ENCODE measurements at regions not wholly inside any gene's neighbourhood (a gene's known extent, or its start where the extent isn't known, plus 50 kb on each side); places are given as distances from the start of the nearest gene placed in this dataset.
"Not testable (repeated sequence)": the region's sequence is repeated elsewhere in the genome, so short reads cannot be mapped to it uniquely, and the experiment has no call there.

GRCh38 chr7:132002343-132002968, 446.0 kb upstream of the PODXL start:
- peaks cover 0 to 5% (median 4%) of the 10 kb centered on the region in 5 donors for H3K4me1 ChIP-seq (ENCODE audit: control insufficient read depth in 5 of 5, insufficient read depth in 5 of 5, low read length in 5 of 5)
- no peaks in the 10 kb centered on the region for H3K36me3 ChIP-seq (ENCODE audit: control insufficient read depth in 5 of 5, insufficient read depth in 5 of 5, low read length in 5 of 5)
- no peak overlapping the region for H3K4me3 ChIP-seq (ENCODE audit: low read depth in 1 of 5, low read length in 5 of 5)
- no peak overlapping the region for H3K9ac ChIP-seq (ENCODE audit: low read length in 5 of 5)
- no peaks in the 10 kb centered on the region for H3K27me3 ChIP-seq (ENCODE audit: control insufficient read depth in 5 of 5, insufficient read depth in 4 of 5, low read length in 5 of 5)
- no peaks in the 10 kb centered on the region for H3K9me3 ChIP-seq (ENCODE audit: control insufficient read depth in 5 of 5, low read length in 5 of 5)
- no peak overlapping the region for H3K27ac ChIP-seq (ENCODE audit: low read depth, low read length)

DNA sequence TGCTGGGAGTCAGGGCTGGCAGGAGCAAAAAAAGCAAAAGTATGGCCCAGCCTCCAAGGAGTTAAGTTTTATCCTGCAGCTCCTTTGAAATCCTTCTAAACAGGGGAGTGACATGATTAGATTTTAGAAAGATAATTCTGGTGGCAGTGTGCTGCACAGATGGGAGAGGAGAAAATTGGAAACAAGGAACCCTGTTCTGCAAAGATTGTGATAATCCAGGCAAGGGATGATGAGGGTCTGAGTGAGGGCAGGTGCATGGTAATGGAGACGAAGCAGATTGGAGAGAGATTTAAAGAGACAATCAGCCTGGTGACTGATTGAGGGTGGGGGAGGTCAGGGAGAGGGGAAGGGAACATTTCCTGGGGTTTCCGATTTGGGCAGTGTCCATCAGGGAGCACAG, 444.7 kb upstream of the PODXL start:
- no peaks in the 10 kb centered on the region for H3K9me3 ChIP-seq (ENCODE audit: control insufficient read depth in 5 of 5, low read length in 5 of 5)
- H3K4me3 ChIP-seq (ENCODE audit: low read depth in 1 of 5, low read length in 5 of 5) = no peak overlapping the region
- peaks cover 0 to 5% (median 4%) of the 10 kb centered on the region in 5 donors for H3K4me1 ChIP-seq (ENCODE audit: control insufficient read depth in 5 of 5, insufficient read depth in 5 of 5, low read length in 5 of 5)
- H3K27ac ChIP-seq (ENCODE audit: low read depth, low read length) = no peak overlapping the region
- no peak overlapping the region for H3K9ac ChIP-seq (ENCODE audit: low read length in 5 of 5)
- H3K36me3 ChIP-seq (ENCODE audit: control insufficient read depth in 5 of 5, insufficient read depth in 5 of 5, low read length in 5 of 5) = no peaks in the 10 kb centered on the region
- no peaks in the 10 kb centered on the region for H3K27me3 ChIP-seq (ENCODE audit: control insufficient read depth in 5 of 5, insufficient read depth in 4 of 5, low read length in 5 of 5)

DNA sequence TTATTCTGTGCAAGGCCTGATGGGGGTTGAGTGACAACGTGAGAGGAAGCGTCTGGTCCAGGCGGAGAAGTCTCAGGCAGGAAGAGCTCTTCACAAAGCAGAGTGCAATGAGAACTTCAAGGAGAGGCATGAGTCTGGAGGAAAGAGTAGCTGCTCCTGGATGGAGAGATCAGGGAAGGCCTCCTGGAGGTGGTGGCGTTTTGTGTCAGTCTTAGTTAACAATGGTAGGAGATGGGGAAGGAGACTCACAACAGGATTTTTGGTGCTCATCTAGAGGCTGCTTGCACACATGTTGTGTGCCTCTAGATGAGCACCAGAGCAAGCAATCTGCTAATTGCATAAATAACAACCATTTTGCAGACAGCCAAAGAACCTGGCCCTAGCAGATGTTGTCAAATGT, 442.8 kb upstream of the PODXL start:
- Histone ChIP-seq H3K4me1 (ENCODE audit: control insufficient read depth in 5 of 5, insufficient read depth in 5 of 5, low read length in 5 of 5) (no peaks in the 10 kb centered on the region), H3K27me3 (ENCODE audit: control insufficient read depth in 5 of 5, insufficient read depth in 4 of 5, low read length in 5 of 5) (no peaks in the 10 kb centered on the region), H3K36me3 (ENCODE audit: control insufficient read depth in 5 of 5, insufficient read depth in 5 of 5, low read length in 5 of 5) (no peaks in the 10 kb centered on the region), H3K4me3 (ENCODE audit: low read depth in 1 of 5, low read length in 5 of 5) (no peak overlapping the region), H3K9ac (ENCODE audit: low read length in 5 of 5) (no peak overlapping the region), H3K9me3 (ENCODE audit: control insufficient read depth in 5 of 5, low read length in 5 of 5) (no peaks in the 10 kb centered on the region), H3K27ac (ENCODE audit: low read depth, low read length) (no peak overlapping the region)

DNA sequence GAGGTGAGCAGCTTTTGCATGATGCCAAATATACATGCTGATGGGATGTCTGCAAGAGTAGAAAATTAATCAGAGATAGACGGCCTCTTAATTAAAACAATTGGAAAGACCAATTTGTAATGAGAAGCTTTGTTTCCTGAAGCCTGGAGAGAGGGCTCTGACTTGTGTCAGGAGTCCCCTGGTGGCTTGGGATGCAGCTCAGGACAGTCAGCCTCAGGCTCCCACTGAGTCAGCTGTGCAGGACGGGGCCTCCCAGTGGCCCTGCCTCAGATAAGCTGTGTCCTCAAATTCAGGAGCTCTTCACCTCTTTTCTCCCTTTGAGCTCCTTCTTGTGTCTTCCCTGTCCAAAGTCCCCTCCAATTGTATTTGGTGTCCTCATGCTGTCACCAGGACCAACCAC, 438.9 kb upstream of the PODXL start:
- Histone ChIP-seq H3K9ac (ENCODE audit: low read length in 5 of 5) (no peak overlapping the region), H3K9me3 (ENCODE audit: control insufficient read depth in 5 of 5, low read length in 5 of 5) (no peaks in the 10 kb centered on the region), H3K4me1 (ENCODE audit: control insufficient read depth in 5 of 5, insufficient read depth in 5 of 5, low read length in 5 of 5) (no peaks in the 10 kb centered on the region), H3K4me3 (ENCODE audit: low read depth in 1 of 5, low read length in 5 of 5) (no peak overlapping the region), H3K27ac (ENCODE audit: low read depth, low read length) (no peak overlapping the region), H3K36me3 (ENCODE audit: control insufficient read depth in 5 of 5, insufficient read depth in 5 of 5, low read length in 5 of 5) (no peaks in the 10 kb centered on the region), H3K27me3 (ENCODE audit: control insufficient read depth in 5 of 5, insufficient read depth in 4 of 5, low read length in 5 of 5) (no peaks in the 10 kb centered on the region)

- not testable (repeated sequence) for H3K9me3 ChIP-seq (ENCODE audit: control insufficient read depth in 5 of 5, low read length in 5 of 5); H3K4me1 ChIP-seq (ENCODE audit: control insufficient read depth in 5 of 5, insufficient read depth in 5 of 5, low read length in 5 of 5); H3K9ac ChIP-seq (ENCODE audit: low read length in 5 of 5); H3K27ac ChIP-seq (ENCODE audit: low read depth, low read length); H3K4me3 ChIP-seq (ENCODE audit: low read depth in 1 of 5, low read length in 5 of 5); H3K27me3 ChIP-seq (ENCODE audit: control insufficient read depth in 5 of 5, insufficient read depth in 4 of 5, low read length in 5 of 5); H3K36me3 ChIP-seq (ENCODE audit: control insufficient read depth in 5 of 5, insufficient read depth in 5 of 5, low read length in 5 of 5)
Observed at GRCh38 chr7:131981069-131981468, 424.6 kb upstream of the PODXL start.

DNA sequence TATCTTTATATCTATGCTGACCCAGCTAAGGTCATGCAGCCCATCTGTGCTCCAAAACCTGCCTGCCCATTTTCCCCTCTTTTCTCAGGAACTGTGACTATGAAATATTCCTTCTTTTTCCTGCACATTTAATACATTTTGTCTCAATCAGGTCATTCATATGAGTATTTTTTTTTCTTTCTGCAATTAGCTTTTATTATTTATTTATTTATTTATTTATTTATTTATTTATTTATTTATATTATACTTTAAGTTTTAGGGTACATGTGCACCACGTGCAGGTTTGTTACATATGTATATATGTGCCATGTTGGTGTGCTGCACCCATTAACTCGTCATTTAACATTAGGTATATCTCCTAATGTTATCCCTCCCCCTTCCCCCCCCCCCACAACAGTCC, 421.7 kb upstream of the PODXL start:
- H3K27ac ChIP-seq (ENCODE audit: low read depth, low read length); H3K4me1 ChIP-seq (ENCODE audit: control insufficient read depth in 5 of 5, insufficient read depth in 5 of 5, low read length in 5 of 5); H3K9ac ChIP-seq (ENCODE audit: low read length in 5 of 5); H3K4me3 ChIP-seq (ENCODE audit: low read depth in 1 of 5, low read length in 5 of 5); H3K36me3 ChIP-seq (ENCODE audit: control insufficient read depth in 5 of 5, insufficient read depth in 5 of 5, low read length in 5 of 5); H3K9me3 ChIP-seq (ENCODE audit: control insufficient read depth in 5 of 5, low read length in 5 of 5); H3K27me3 ChIP-seq (ENCODE audit: control insufficient read depth in 5 of 5, insufficient read depth in 4 of 5, low read length in 5 of 5): not testable (repeated sequence)

DNA sequence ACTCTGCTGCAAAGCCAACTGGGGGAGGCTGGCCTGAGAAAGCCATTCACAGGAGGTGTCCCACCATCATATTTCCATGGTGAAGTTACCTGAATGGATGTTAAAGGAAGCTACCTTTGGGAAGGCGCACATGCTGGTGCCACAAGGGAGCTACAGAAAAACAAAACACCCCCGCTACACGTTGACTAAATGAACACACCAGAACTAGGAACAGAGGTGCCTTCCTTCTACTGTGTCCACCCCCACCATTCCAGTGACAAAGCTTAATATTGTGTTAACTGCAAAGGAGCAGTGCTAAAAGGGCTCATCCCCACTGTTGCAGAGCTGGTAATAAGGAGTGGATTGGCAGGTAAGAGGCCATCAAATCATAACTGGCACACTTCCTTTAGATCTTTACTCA, 420.0 kb upstream of the PODXL start:
- Histone ChIP-seq H3K9ac (ENCODE audit: low read length in 5 of 5) (no peak overlapping the region), H3K27ac (ENCODE audit: low read depth, low read length) (no peak overlapping the region), H3K27me3 (ENCODE audit: control insufficient read depth in 5 of 5, insufficient read depth in 4 of 5, low read length in 5 of 5) (no peaks in the 10 kb centered on the region), H3K36me3 (ENCODE audit: control insufficient read depth in 5 of 5, insufficient read depth in 5 of 5, low read length in 5 of 5) (no peaks in the 10 kb centered on the region), H3K9me3 (ENCODE audit: control insufficient read depth in 5 of 5, low read length in 5 of 5) (peaks cover 0 to 2% (median 0%) of the 10 kb centered on the region in 5 donors), H3K4me1 (ENCODE audit: control insufficient read depth in 5 of 5, insufficient read depth in 5 of 5, low read length in 5 of 5) (no peaks in the 10 kb centered on the region), H3K4me3 (ENCODE audit: low read depth in 1 of 5, low read length in 5 of 5) (no peak overlapping the region)

- H3K9ac ChIP-seq (ENCODE audit: low read length in 5 of 5) = no peak overlapping the region
- no peaks in the 10 kb centered on the region for H3K36me3 ChIP-seq (ENCODE audit: control insufficient read depth in 5 of 5, insufficient read depth in 5 of 5, low read length in 5 of 5)
- H3K4me3 ChIP-seq (ENCODE audit: low read depth in 1 of 5, low read length in 5 of 5) = no peak overlapping the region
- H3K4me1 ChIP-seq (ENCODE audit: control insufficient read depth in 5 of 5, insufficient read depth in 5 of 5, low read length in 5 of 5) = no peaks in the 10 kb centered on the region
- H3K27ac ChIP-seq (ENCODE audit: low read depth, low read length) = no peak overlapping the region
- H3K9me3 ChIP-seq (ENCODE audit: control insufficient read depth in 5 of 5, low read length in 5 of 5) = peaks cover 0 to 2% (median 0%) of the 10 kb centered on the region in 5 donors
- no peaks in the 10 kb centered on the region for H3K27me3 ChIP-seq (ENCODE audit: control insufficient read depth in 5 of 5, insufficient read depth in 4 of 5, low read length in 5 of 5)
Observed at GRCh38 chr7:131974671-131975070, 418.2 kb upstream of the PODXL start.

GRCh38 chr7:131972251-131972650, 415.8 kb upstream of the PODXL start:
- peaks cover 0 to 2% (median 0%) of the 10 kb centered on the region in 5 donors for H3K9me3 ChIP-seq (ENCODE audit: control insufficient read depth in 5 of 5, low read length in 5 of 5)
- H3K4me1 ChIP-seq (ENCODE audit: control insufficient read depth in 5 of 5, insufficient read depth in 5 of 5, low read length in 5 of 5) = no peaks in the 10 kb centered on the region
- H3K27ac ChIP-seq (ENCODE audit: low read depth, low read length) = no peak overlapping the region
- no peaks in the 10 kb centered on the region for H3K36me3 ChIP-seq (ENCODE audit: control insufficient read depth in 5 of 5, insufficient read depth in 5 of 5, low read length in 5 of 5)
- no peaks in the 10 kb centered on the region for H3K27me3 ChIP-seq (ENCODE audit: control insufficient read depth in 5 of 5, insufficient read depth in 4 of 5, low read length in 5 of 5)
- no peak overlapping the region for H3K9ac ChIP-seq (ENCODE audit: low read length in 5 of 5)
- H3K4me3 ChIP-seq (ENCODE audit: low read depth in 1 of 5, low read length in 5 of 5) = no peak overlapping the region

GRCh38 chr7:131970602-131971001, 414.2 kb upstream of the PODXL start:
- H3K9ac ChIP-seq (ENCODE audit: low read length in 5 of 5) = no peak overlapping the region
- H3K4me1 ChIP-seq (ENCODE audit: control insufficient read depth in 5 of 5, insufficient read depth in 5 of 5, low read length in 5 of 5) = no peaks in the 10 kb centered on the region
- H3K9me3 ChIP-seq (ENCODE audit: control insufficient read depth in 5 of 5, low read length in 5 of 5) = no peaks in the 10 kb centered on the region
- H3K27me3 ChIP-seq (ENCODE audit: control insufficient read depth in 5 of 5, insufficient read depth in 4 of 5, low read length in 5 of 5) = no peaks in the 10 kb centered on the region
- no peaks in the 10 kb centered on the region for H3K36me3 ChIP-seq (ENCODE audit: control insufficient read depth in 5 of 5, insufficient read depth in 5 of 5, low read length in 5 of 5)
- no peak overlapping the region for H3K27ac ChIP-seq (ENCODE audit: low read depth, low read length)
- no peak overlapping the region for H3K4me3 ChIP-seq (ENCODE audit: low read depth in 1 of 5, low read length in 5 of 5)

DNA sequence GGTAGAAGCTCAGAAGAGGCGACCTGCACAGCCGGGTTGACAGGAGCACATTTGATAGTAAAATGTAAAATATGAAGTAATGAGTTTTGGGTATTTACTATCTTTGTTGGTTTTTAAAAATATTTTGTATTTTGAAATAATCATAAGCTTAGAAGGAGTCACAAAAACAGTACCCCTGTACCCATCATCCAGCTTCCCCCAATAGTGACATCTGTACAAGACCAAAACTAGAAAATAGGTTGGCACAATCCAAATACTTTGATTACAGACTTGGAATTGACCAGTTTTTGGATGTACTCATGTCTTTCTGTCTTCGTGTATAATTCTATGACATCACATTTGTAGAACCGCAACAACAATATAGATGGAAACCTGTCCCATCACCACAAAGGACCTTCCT, 413.1 kb upstream of the PODXL start:
- Histone ChIP-seq H3K27me3 (ENCODE audit: control insufficient read depth in 5 of 5, insufficient read depth in 4 of 5, low read length in 5 of 5) (no peaks in the 10 kb centered on the region), H3K36me3 (ENCODE audit: control insufficient read depth in 5 of 5, insufficient read depth in 5 of 5, low read length in 5 of 5) (no peaks in the 10 kb centered on the region), H3K4me1 (ENCODE audit: control insufficient read depth in 5 of 5, insufficient read depth in 5 of 5, low read length in 5 of 5) (no peaks in the 10 kb centered on the region), H3K9me3 (ENCODE audit: control insufficient read depth in 5 of 5, low read length in 5 of 5) (no peaks in the 10 kb centered on the region), H3K9ac (ENCODE audit: low read length in 5 of 5) (no peak overlapping the region), H3K27ac (ENCODE audit: low read depth, low read length) (no peak overlapping the region), H3K4me3 (ENCODE audit: low read depth in 1 of 5, low read length in 5 of 5) (no peak overlapping the region)

All from subcutaneous abdominal adipose tissue (tissue), 5 donors.